ENCODE measurements at regions not wholly inside any gene's neighbourhood (a gene's known extent, or its start where the extent isn't known, plus 50 kb on each side); places are given as distances from the start of the nearest gene placed in this dataset.

DNA sequence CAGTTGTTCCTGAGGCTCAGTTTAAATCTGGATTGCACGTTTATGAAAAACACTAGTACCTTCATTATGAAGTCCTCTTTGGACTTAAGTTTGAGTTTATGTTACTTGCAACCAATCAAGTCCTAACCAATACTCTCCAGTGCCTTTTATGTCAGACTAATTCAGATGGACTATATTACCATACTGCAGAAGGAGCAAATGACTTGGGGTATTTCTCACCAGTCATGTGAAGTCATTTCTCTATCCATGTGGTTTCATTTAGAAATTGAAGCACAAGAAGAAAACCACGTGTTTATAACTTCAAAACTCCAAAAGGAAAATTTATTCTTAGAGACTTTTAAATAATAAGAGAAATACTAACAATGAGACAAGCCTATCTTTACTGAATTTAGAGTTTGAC, 201.6 kb downstream of the MBL2 start:
- TF ChIP-seq, protein P1, sequence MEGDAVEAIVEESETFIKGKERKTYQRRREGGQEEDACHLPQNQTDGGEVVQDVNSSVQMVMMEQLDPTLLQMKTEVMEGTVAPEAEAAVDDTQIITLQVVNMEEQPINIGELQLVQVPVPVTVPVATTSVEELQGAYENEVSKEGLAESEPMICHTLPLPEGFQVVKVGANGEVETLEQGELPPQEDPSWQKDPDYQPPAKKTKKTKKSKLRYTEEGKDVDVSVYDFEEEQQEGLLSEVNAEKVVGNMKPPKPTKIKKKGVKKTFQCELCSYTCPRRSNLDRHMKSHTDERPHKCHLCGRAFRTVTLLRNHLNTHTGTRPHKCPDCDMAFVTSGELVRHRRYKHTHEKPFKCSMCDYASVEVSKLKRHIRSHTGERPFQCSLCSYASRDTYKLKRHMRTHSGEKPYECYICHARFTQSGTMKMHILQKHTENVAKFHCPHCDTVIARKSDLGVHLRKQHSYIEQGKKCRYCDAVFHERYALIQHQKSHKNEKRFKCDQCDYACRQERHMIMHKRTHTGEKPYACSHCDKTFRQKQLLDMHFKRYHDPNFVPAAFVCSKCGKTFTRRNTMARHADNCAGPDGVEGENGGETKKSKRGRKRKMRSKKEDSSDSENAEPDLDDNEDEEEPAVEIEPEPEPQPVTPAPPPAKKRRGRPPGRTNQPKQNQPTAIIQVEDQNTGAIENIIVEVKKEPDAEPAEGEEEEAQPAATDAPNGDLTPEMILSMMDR (conservative IDR thresholded peaks at IDR 0.05), result no peak
- no peak overlapping the region for H3T11ph ChIP-seq (ENCODE audit: low read length)
- Mint-ChIP-seq H3K36me3 (ENCODE audit: insufficient read depth in 1 of 3, low read depth in 3 of 3) (no peaks in the 10 kb centered on the region), H3K4me3 (no peak overlapping the region), H3K27me3 (ENCODE audit: low read depth) (peaks cover 4% of the 10 kb centered on the region; the same call in 1 of the 2 replicates), H3K27ac (no peak overlapping the region), H3K4me1 (no peaks in the 10 kb centered on the region), H3K9me3 (no peaks in the 10 kb centered on the region)
- no peak overlapping the region for H2BK15ac ChIP-seq (ENCODE audit: low read depth, low read length)
- H2BK12ac ChIP-seq (ENCODE audit: insufficient read length, low read depth, low read length), result no peak overlapping the region
- no peaks in the 10 kb centered on the region for H3K79me1 ChIP-seq (ENCODE audit: insufficient read depth, low read depth, low read length, poor library complexity, severe bottlenecking)
- no CpG with 5 or more reads among the region's 2 CpGs for WGBS (ENCODE audit: extremely low coverage, insufficient read length, low lambda C conversion rate)
- H4K8ac ChIP-seq (replicated peaks; ENCODE audit: insufficient read length, low read depth, low read length), result no peak overlapping the region
- H3K23me2 ChIP-seq (ENCODE audit: insufficient read length, low read depth, low read length, poor library complexity, severe bottlenecking), result no peaks in the 10 kb centered on the region
- no peak overlapping the region for H4K91ac ChIP-seq (ENCODE audit: insufficient read length, low read depth, low read length)
- no peak overlapping the region for H3K27ac ChIP-seq (ENCODE audit: insufficient read length, low read depth, low read length)
- H3K23ac ChIP-seq (ENCODE audit: insufficient read length, low read depth, low read length), result no peak overlapping the region
- no peak overlapping the region for H3K4ac ChIP-seq (ENCODE audit: low read depth, low read length)
- H3K4me2 ChIP-seq (ENCODE audit: insufficient read depth, insufficient read length, low read length), result no peak overlapping the region
- no peaks in the 10 kb centered on the region for H3K79me2 ChIP-seq (ENCODE audit: insufficient read depth, low read length)
- no peak overlapping the region for H2AK5ac ChIP-seq (ENCODE audit: insufficient read length, low read length)
- no peak overlapping the region for H4K5ac ChIP-seq (ENCODE audit: insufficient read length, low read depth, low read length)
- H3K4me1 ChIP-seq (ENCODE audit: insufficient read depth, low read length), result no peaks in the 10 kb centered on the region
- H3K18ac ChIP-seq (ENCODE audit: insufficient read length, low read depth, low read length), result no peak overlapping the region
- H3K56ac ChIP-seq (ENCODE audit: insufficient read length, low read depth, low read length), result no peak overlapping the region
- H2BK20ac ChIP-seq (ENCODE audit: low read depth, low read length, poor library complexity, severe bottlenecking), result no peak overlapping the region
- H2BK5ac ChIP-seq (ENCODE audit: insufficient read length, low read length), result no peak overlapping the region
- no peaks in the 10 kb centered on the region for H3K27me3 ChIP-seq (ENCODE audit: insufficient read depth, low read length)
- no peak overlapping the region for H2BK120ac ChIP-seq (ENCODE audit: low read depth, low read length, poor library complexity, severe bottlenecking)
- no peak overlapping the region for H3K9ac ChIP-seq (ENCODE audit: extremely low read depth, insufficient read length, low read length)
- no peak overlapping the region for H3K14ac ChIP-seq (ENCODE audit: insufficient read depth, low read length)
- DNase-seq, result no peak
- no peak overlapping the region for H2AFZ ChIP-seq (ENCODE audit: low read length)
- H3K9me3 ChIP-seq (ENCODE audit: control insufficient read depth, low read depth, low read length), result no peaks in the 10 kb centered on the region
- H4K20me1 ChIP-seq (ENCODE audit: control insufficient read depth, insufficient read depth, insufficient read length), result no peaks in the 10 kb centered on the region
